Stomach (tissue), 8 donors: ENCODE measurements at regions not wholly inside any gene's neighbourhood (a gene's known extent, or its start where the extent isn't known, plus 50 kb on each side); places are given as distances from the start of the nearest gene placed in this dataset.

Experiments
- DNase-seq, 2 donors: peaks; one replicate each; pipeline versions ENCODE4 v3.0.0 to v3.0.0-alpha.2; 2013 to 2019
- H3K27ac ChIP-seq, 5 donors: fragments of 200-600 bp in 4 of 5; sonication (generic) in 4 of 5; one replicate each; pipeline ENCODE4 v1.5.1; 2013 to 2019; ENCODE audit warnings: mild to moderate bottlenecking in 1 of 5, moderate library complexity in 1 of 5
- H3K27me3 ChIP-seq, 3 donors: fragments of 200-600 bp; sonication (generic); one replicate each; pipeline ENCODE4 v1.5.1; 2017 to 2019; ENCODE audit warnings: mixed run types in 1 of 3
- H3K36me3 ChIP-seq, 4 donors: fragments of 200-600 bp; sonication (generic); 1 replicate in 3 of 4; 2 replicates in 1 of 4; pipeline ENCODE4 v1.5.1; 2016 to 2019
- H3K4me1 ChIP-seq, 4 donors: fragments of 200-600 bp; sonication (generic); one replicate each; pipeline ENCODE4 v1.5.1; 2016 to 2019
- H3K4me3 ChIP-seq, 4 donors: fragments of 200-600 bp; sonication (generic) in 3 of 4; one replicate each; pipeline ENCODE4 v1.5.1; 2016 to 2019; ENCODE audit warnings: mild to moderate bottlenecking in 1 of 4
- H3K9me3 ChIP-seq, 4 donors: fragments of 200-600 bp; sonication (generic); one replicate each; pipeline ENCODE4 v1.5.1; 2016 to 2019
- EP300 ChIP-seq: sonication (generic); formaldehyde crosslinking; IDR thresholded peaks from one replicate; pipeline ENCODE4 v1.6.1; 2017; ENCODE audit warnings: antibody characterized with exemption
- POLR2A ChIP-seq, 4 donors: fragments of 450-650 bp; IDR thresholded peaks; one replicate each; pipeline ENCODE4 v1.6.1; 2016; ENCODE audit warnings: antibody characterized with exemption in 4 of 4, control low read depth in 2 of 4, mild to moderate bottlenecking in 1 of 4, moderate library complexity in 1 of 4
- POLR2AphosphoS5 ChIP-seq, 3 donors: sonication (generic); formaldehyde crosslinking; IDR thresholded peaks; one replicate each; pipeline ENCODE4 v1.6.1; 2016; ENCODE audit warnings: antibody characterized with exemption in 3 of 3
- WGBS, 5 donors: extraction: QIAGEN DNeasy Blood & Tissue Kit in 3 of 5; methylation state at CpG; one replicate each; pipeline versions ENCODE4 v1.1.5 to v1.1.7; 2013 to 2018; 5-methylcytosine and 5-hydroxymethylcytosine counted together
- intact Hi-C: fragments of 100-400 bp; cut with DNase I; formaldehyde crosslinking; loops from one replicate; pipeline ENCODE4 v1.15.1; 2023; ENCODE audit warnings: low total_unique reads
- TF ChIP-seq, protein P1 (sequence below), 7 experiments: fragments of 450-650 bp in 4 of 7; fragments of 200-600 bp in 3 of 7; sonication (generic) in 3 of 7; IDR thresholded peaks; one replicate each; pipeline ENCODE4 v1.5.1; 2016 to 2019; ENCODE audit warnings: antibody characterized with exemption in 7 of 7, control low read depth in 2 of 7, mild to moderate bottlenecking in 1 of 7
- donor health status: healthy with polysubstance abuse.
- donor health status: Bipolar disorder and iron deficiency.
- donor health status: healthy.

DNA sequence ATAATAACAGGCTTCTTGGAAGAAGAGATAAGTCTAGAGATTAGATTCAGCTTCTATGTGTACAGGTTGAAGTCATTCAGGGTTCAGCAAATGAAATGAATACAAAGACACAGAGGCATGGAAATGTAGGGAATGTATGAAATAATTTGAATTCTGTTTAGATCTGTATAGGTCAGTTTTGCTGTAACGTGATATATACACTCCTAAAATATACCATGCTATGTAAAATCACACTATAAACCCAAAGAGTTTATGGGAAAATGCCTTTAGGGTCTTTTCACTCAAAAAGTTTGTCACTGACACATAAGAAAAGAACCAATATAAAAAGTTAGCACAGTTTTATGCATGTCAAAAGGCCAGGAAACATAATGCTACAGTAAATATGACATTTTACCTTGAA, 854.0 kb downstream of the LRFN5 start:
- H3K4me1 ChIP-seq: no peaks in the 10 kb centered on the region
- H3K27me3 ChIP-seq: no peaks in the 10 kb centered on the region
- H3K4me3 ChIP-seq: no peak overlapping the region
- intact Hi-C loops: no loop called here
- no peak overlapping the region for H3K27ac ChIP-seq
- WGBS, 5 donors: 18 to 44% (median 27%) methylated on average over 1 of the region's 1 CpG
- peaks cover 0 to 8% (median 3%) of the 10 kb centered on the region in 4 donors for H3K9me3 ChIP-seq
- no peak for TF ChIP-seq POLR2A (IDR thresholded peaks at IDR 0.05)
- TF ChIP-seq EP300: no peak
- TF ChIP-seq, protein P1, sequence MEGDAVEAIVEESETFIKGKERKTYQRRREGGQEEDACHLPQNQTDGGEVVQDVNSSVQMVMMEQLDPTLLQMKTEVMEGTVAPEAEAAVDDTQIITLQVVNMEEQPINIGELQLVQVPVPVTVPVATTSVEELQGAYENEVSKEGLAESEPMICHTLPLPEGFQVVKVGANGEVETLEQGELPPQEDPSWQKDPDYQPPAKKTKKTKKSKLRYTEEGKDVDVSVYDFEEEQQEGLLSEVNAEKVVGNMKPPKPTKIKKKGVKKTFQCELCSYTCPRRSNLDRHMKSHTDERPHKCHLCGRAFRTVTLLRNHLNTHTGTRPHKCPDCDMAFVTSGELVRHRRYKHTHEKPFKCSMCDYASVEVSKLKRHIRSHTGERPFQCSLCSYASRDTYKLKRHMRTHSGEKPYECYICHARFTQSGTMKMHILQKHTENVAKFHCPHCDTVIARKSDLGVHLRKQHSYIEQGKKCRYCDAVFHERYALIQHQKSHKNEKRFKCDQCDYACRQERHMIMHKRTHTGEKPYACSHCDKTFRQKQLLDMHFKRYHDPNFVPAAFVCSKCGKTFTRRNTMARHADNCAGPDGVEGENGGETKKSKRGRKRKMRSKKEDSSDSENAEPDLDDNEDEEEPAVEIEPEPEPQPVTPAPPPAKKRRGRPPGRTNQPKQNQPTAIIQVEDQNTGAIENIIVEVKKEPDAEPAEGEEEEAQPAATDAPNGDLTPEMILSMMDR (IDR thresholded peaks at IDR 0.05): no peak
- TF ChIP-seq POLR2AphosphoS5 (IDR thresholded peaks at IDR 0.05): no peak
- no peaks in the 10 kb centered on the region for H3K36me3 ChIP-seq
- no peak for DNase-seq

- no peak overlapping the region for H3K4me3 ChIP-seq
- no peak for DNase-seq
- H3K9me3 ChIP-seq: peaks cover 0 to 11% (median 3%) of the 10 kb centered on the region in 4 donors
- H3K36me3 ChIP-seq: no peaks in the 10 kb centered on the region
- WGBS, 5 donors: 85 to 90% (median 89%) methylated on average over 3 of the region's 3 CpGs
- intact Hi-C loops: no loop called here
- H3K4me1 ChIP-seq: no peaks in the 10 kb centered on the region
- TF ChIP-seq POLR2AphosphoS5 (IDR thresholded peaks at IDR 0.05) (no peak), EP300 (no peak), POLR2A (IDR thresholded peaks at IDR 0.05) (no peak)
- TF ChIP-seq, protein P1 (IDR thresholded peaks at IDR 0.05): no peak
- no peak overlapping the region for H3K27ac ChIP-seq
- no peaks in the 10 kb centered on the region for H3K27me3 ChIP-seq
These were observed 852.6 kb downstream of the LRFN5 start for GRCh38 chr14:42459171-42459685.

DNA sequence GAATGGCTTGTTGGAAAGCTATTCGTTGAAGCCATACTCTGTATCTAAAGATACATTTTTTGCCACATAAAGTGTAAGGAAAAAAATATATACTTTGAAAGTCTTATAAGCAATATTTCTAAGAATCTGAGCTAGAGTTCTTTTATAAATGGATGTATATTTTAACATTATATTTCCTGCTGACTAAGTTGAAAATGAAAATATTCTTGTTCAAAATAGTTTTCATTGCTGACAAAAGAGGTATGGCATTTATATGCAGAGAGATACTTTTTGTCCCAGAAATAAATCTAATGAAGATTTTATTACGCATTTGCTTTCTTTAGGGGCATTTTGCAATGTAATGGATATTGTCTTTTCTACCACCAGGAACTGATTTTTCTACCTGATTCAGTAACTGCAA, 834.9 kb downstream of the LRFN5 start:
- TF ChIP-seq POLR2AphosphoS5 (IDR thresholded peaks at IDR 0.05) (no peak), EP300 (no peak), POLR2A (IDR thresholded peaks at IDR 0.05) (no peak)
- TF ChIP-seq, protein P1 (IDR thresholded peaks at IDR 0.05): no peak
- no peaks in the 10 kb centered on the region for H3K36me3 ChIP-seq
- no peaks in the 10 kb centered on the region for H3K4me1 ChIP-seq
- intact Hi-C loops: no loop called here
- no peaks in the 10 kb centered on the region for H3K9me3 ChIP-seq
- no peak overlapping the region for H3K27ac ChIP-seq
- H3K4me3 ChIP-seq: no peak overlapping the region
- no peak for DNase-seq
- 67 to 78% (median 73%) methylated on average over 2 of the region's 2 CpGs for WGBS, 5 donors
- H3K27me3 ChIP-seq: no peaks in the 10 kb centered on the region

GRCh38 chr14:42437809-42438208, 831.1 kb downstream of the LRFN5 start:
- H3K36me3 ChIP-seq: no peaks in the 10 kb centered on the region
- no peaks in the 10 kb centered on the region for H3K27me3 ChIP-seq
- no peaks in the 10 kb centered on the region for H3K4me1 ChIP-seq
- 67 to 89% (median 78%) methylated on average over 5 of the region's 5 CpGs for WGBS, 5 donors
- H3K9me3 ChIP-seq: peaks cover 0 to 12% (median 7%) of the 10 kb centered on the region in 4 donors
- TF ChIP-seq, protein P1 (IDR thresholded peaks at IDR 0.05): no peak
- TF ChIP-seq POLR2A (IDR thresholded peaks at IDR 0.05) (no peak), POLR2AphosphoS5 (IDR thresholded peaks at IDR 0.05) (no peak), EP300 (no peak)
- no peak overlapping the region for H3K27ac ChIP-seq
- DNase-seq: no peak
- no peak overlapping the region for H3K4me3 ChIP-seq
- intact Hi-C loops: no loop called here
